Naive thymus-derived CD8-positive, alpha-beta T cell (primary cell): ENCODE measurements at regions not wholly inside any gene's neighbourhood (a gene's known extent, or its start where the extent isn't known, plus 50 kb on each side); places are given as distances from the start of the nearest gene placed in this dataset.
A peak's percentile ranks its signal among the peaks of the same experiment; 100 is the strongest.
"Not testable (repeated sequence)": the region's sequence is repeated elsewhere in the genome, so short reads cannot be mapped to it uniquely, and the experiment has no call there.

Experiments used
- ATAC-seq, 2 donors: fragments of 150-1000 bp; cut with Tn5 transposase in 1 of 2; sonication (Bioruptor Pico), chemical (Tn5 transposase) in 1 of 2; 1 replicate in 1 of 2; 2 replicates in 1 of 2; pipeline ENCODE4 v1.10.0; 2021; ENCODE audit warnings: mild to moderate bottlenecking in 2 of 2, moderate library complexity in 2 of 2
- POLR2A ChIA-PET: fragments of 350-600 bp; sonication (Branson Sonifier 250); formaldehyde crosslinking; loops from one replicate; lab custom pipeline; 2021; ENCODE audit warnings: antibody characterized with exemption; lab: Charles Lee
- DNase-seq, 10 donors: peaks; one replicate each; pipeline versions ENCODE4 v3.0.0 to v3.0.0-alpha.2; 2020 to 2022
- H3K27ac Mint-ChIP-seq, 10 donors: one replicate each; pipeline ENCODE4 v1.8.0; 2020 to 2022; ENCODE audit warnings: mild to moderate bottlenecking in 10 of 10, mixed read lengths in 10 of 10, moderate library complexity in 4 of 10, inconsistent platforms in 1 of 10
- H3K27me3 Mint-ChIP-seq, 5 donors: one replicate each; pipeline ENCODE4 v1.8.0; 2021 to 2022; ENCODE audit warnings: mixed read lengths in 5 of 5
- H3K36me3 Mint-ChIP-seq, 3 donors: one replicate each; pipeline ENCODE4 v1.8.0; 2020 to 2022; ENCODE audit warnings: mixed read lengths in 3 of 3, mild to moderate bottlenecking in 2 of 3, inconsistent platforms in 1 of 3
- H3K4me1 Mint-ChIP-seq, 4 donors: one replicate each; pipeline ENCODE4 v1.8.0; 2021 to 2022; ENCODE audit warnings: mixed read lengths in 4 of 4
- H3K4me3 Mint-ChIP-seq, 10 donors: one replicate each; pipeline ENCODE4 v1.8.0; 2020 to 2022; ENCODE audit warnings: mild to moderate bottlenecking in 10 of 10, mixed read lengths in 10 of 10, moderate library complexity in 6 of 10, inconsistent platforms in 1 of 10
- H3K9me3 Mint-ChIP-seq, 9 donors: one replicate each; pipeline ENCODE4 v1.8.0; 2020 to 2022; ENCODE audit warnings: mixed read lengths in 9 of 9, mild to moderate bottlenecking in 3 of 9, inconsistent platforms in 1 of 9, moderate library complexity in 1 of 9

GRCh38 chr6:84569882-84570281, 194.5 kb downstream of the TBX18 start:
- Mint-ChIP-seq H3K36me3 (peaks cover 0 to 8% (median 0%) of the 10 kb centered on the region in 3 donors), H3K9me3 (peaks cover 0 to 25% (median 6%) of the 10 kb centered on the region in 9 donors), H3K4me1 (no peaks in the 10 kb centered on the region), H3K4me3 (no peak overlapping the region), H3K27ac (no peak overlapping the region), H3K27me3 (peaks cover 0 to 4% (median 0%) of the 10 kb centered on the region in 5 donors)
- ATAC-seq, result no peak
- DNase-seq, result no peak
- POLR2A ChIA-PET, result no interaction called here

GRCh38 chr6:84568971-84569370, 195.4 kb downstream of the TBX18 start:
- ATAC-seq (no peak), DNase-seq (no peak)
- peaks cover 0 to 34% (median 8%) of the 10 kb centered on the region in 9 donors for H3K9me3 Mint-ChIP-seq
- peaks cover 0 to 8% (median 0%) of the 10 kb centered on the region in 3 donors for H3K36me3 Mint-ChIP-seq
- H3K27me3 Mint-ChIP-seq, result peaks cover 0 to 4% (median 0%) of the 10 kb centered on the region in 5 donors
- POLR2A ChIA-PET, result no interaction called here
- H3K4me1 Mint-ChIP-seq, result no peaks in the 10 kb centered on the region
- no peak overlapping the region for H3K27ac Mint-ChIP-seq
- H3K4me3 Mint-ChIP-seq, result no peak overlapping the region

GRCh38 chr6:84565718-84566117, 198.7 kb downstream of the TBX18 start:
- H3K27me3 Mint-ChIP-seq, H3K27ac Mint-ChIP-seq, DNase-seq, POLR2A ChIA-PET, H3K4me1 Mint-ChIP-seq, H3K36me3 Mint-ChIP-seq, ATAC-seq: not testable (repeated sequence)
- H3K4me3 Mint-ChIP-seq, result peak overlapping the region in 1 of 10 donors; percentile 54
- peaks cover 0 to 41% (median 8%) of the 10 kb centered on the region in 9 donors for H3K9me3 Mint-ChIP-seq

- no peak for ATAC-seq
- peaks cover 0 to 24% (median 5%) of the 10 kb centered on the region in 9 donors for H3K9me3 Mint-ChIP-seq
- no peak overlapping the region for H3K4me3 Mint-ChIP-seq
- no peaks in the 10 kb centered on the region for H3K36me3 Mint-ChIP-seq
- DNase-seq, result no peak
- no peaks in the 10 kb centered on the region for H3K4me1 Mint-ChIP-seq
- no peak overlapping the region for H3K27ac Mint-ChIP-seq
- peaks cover 0 to 3% (median 0%) of the 10 kb centered on the region in 5 donors for H3K27me3 Mint-ChIP-seq
- POLR2A ChIA-PET, result no interaction called here
These were observed 203.7 kb downstream of the TBX18 start for GRCh38 chr6:84560436-84561390.

GRCh38 chr6:84556541-84557335, 207.7 kb downstream of the TBX18 start:
- H3K27ac Mint-ChIP-seq, result no peak overlapping the region
- H3K4me1 Mint-ChIP-seq, result no peaks in the 10 kb centered on the region
- H3K4me3 Mint-ChIP-seq, result no peak overlapping the region
- peaks cover 0 to 21% (median 3%) of the 10 kb centered on the region in 9 donors for H3K9me3 Mint-ChIP-seq
- no peaks in the 10 kb centered on the region for H3K36me3 Mint-ChIP-seq
- POLR2A ChIA-PET, result no interaction called here
- ATAC-seq (no peak), DNase-seq (no peak)
- H3K27me3 Mint-ChIP-seq, result peaks cover 0 to 3% (median 0%) of the 10 kb centered on the region in 5 donors

- Mint-ChIP-seq H3K36me3 (no peaks in the 10 kb centered on the region), H3K9me3 (peaks cover 0 to 23% (median 8%) of the 10 kb centered on the region in 9 donors), H3K27ac (no peak overlapping the region), H3K4me1 (peaks cover 0 to 3% (median 0%) of the 10 kb centered on the region in 4 donors), H3K4me3 (no peak overlapping the region), H3K27me3 (peaks cover 0 to 5% (median 0%) of the 10 kb centered on the region in 5 donors)
- POLR2A ChIA-PET, result no interaction called here
- ATAC-seq, result no peak
- DNase-seq, result no peak
These were observed 209.7 kb downstream of the TBX18 start for GRCh38 chr6:84554706-84555105.

- Mint-ChIP-seq H3K36me3 (no peaks in the 10 kb centered on the region), H3K27ac (no peak overlapping the region), H3K9me3 (peaks cover 0 to 23% (median 8%) of the 10 kb centered on the region in 9 donors), H3K4me3 (no peak overlapping the region), H3K4me1 (peaks cover 0 to 3% (median 0%) of the 10 kb centered on the region in 4 donors), H3K27me3 (peaks cover 0 to 5% (median 0%) of the 10 kb centered on the region in 5 donors)
- DNase-seq (no peak), ATAC-seq (no peak)
- POLR2A ChIA-PET, result no interaction called here
These were observed 210.3 kb downstream of the TBX18 start for GRCh38 chr6:84554074-84554473.

- Mint-ChIP-seq H3K27me3 (peaks cover 0 to 5% (median 0%) of the 10 kb centered on the region in 5 donors), H3K4me3 (no peak overlapping the region), H3K9me3 (peaks cover 0 to 23% (median 6%) of the 10 kb centered on the region in 9 donors), H3K27ac (no peak overlapping the region), H3K36me3 (no peaks in the 10 kb centered on the region), H3K4me1 (peaks cover 0 to 3% (median 0%) of the 10 kb centered on the region in 4 donors)
- POLR2A ChIA-PET, result no interaction called here
- DNase-seq (no peak), ATAC-seq (no peak)
These were observed 210.9 kb downstream of the TBX18 start for GRCh38 chr6:84553527-84553926.

GRCh38 chr6:84551797-84552196, 212.6 kb downstream of the TBX18 start:
- Mint-ChIP-seq H3K4me3 (no peak overlapping the region), H3K9me3 (peaks cover 0 to 27% (median 6%) of the 10 kb centered on the region in 9 donors), H3K4me1 (peaks cover 0 to 3% (median 0%) of the 10 kb centered on the region in 4 donors), H3K36me3 (no peaks in the 10 kb centered on the region), H3K27ac (no peak overlapping the region), H3K27me3 (peaks cover 0 to 5% (median 0%) of the 10 kb centered on the region in 5 donors)
- DNase-seq (no peak), ATAC-seq (no peak)
- POLR2A ChIA-PET, result no interaction called here

GRCh38 chr6:84549917-84550316, 214.5 kb downstream of the TBX18 start:
- H3K36me3 Mint-ChIP-seq, result no peaks in the 10 kb centered on the region
- peaks cover 0 to 3% (median 0%) of the 10 kb centered on the region in 4 donors for H3K4me1 Mint-ChIP-seq
- DNase-seq, result no peak
- H3K27ac Mint-ChIP-seq, result no peak overlapping the region
- H3K27me3 Mint-ChIP-seq, result peaks cover 0 to 5% (median 0%) of the 10 kb centered on the region in 5 donors
- H3K4me3 Mint-ChIP-seq, result no peak overlapping the region
- H3K9me3 Mint-ChIP-seq, result peaks cover 0 to 27% (median 6%) of the 10 kb centered on the region in 9 donors
- POLR2A ChIA-PET, result no interaction called here
- no peak for ATAC-seq

- H3K9me3 Mint-ChIP-seq, result peaks cover 0 to 29% (median 8%) of the 10 kb centered on the region in 9 donors
- no peaks in the 10 kb centered on the region for H3K36me3 Mint-ChIP-seq
- no peak overlapping the region for H3K4me3 Mint-ChIP-seq
- peaks cover 0 to 5% (median 0%) of the 10 kb centered on the region in 5 donors for H3K27me3 Mint-ChIP-seq
- POLR2A ChIA-PET, result no interaction called here
- ATAC-seq, result no peak
- no peak overlapping the region for H3K27ac Mint-ChIP-seq
- H3K4me1 Mint-ChIP-seq, result peaks cover 0 to 3% (median 0%) of the 10 kb centered on the region in 4 donors
- DNase-seq, result no peak
These were observed 217.0 kb downstream of the TBX18 start for GRCh38 chr6:84547341-84547801.

- Mint-ChIP-seq H3K36me3 (no peaks in the 10 kb centered on the region), H3K27me3 (peaks cover 0 to 3% (median 0%) of the 10 kb centered on the region in 5 donors)
- POLR2A ChIA-PET, result no interaction called here
These were observed 217.9 kb downstream of the TBX18 start for GRCh38 chr6:84546427-84546914.

More at GRCh38 chr6:84546427-84546914, 217.9 kb downstream of the TBX18 start:
- ATAC-seq (no peak), DNase-seq (no peak)
- peaks cover 0 to 1% (median 0%) of the 10 kb centered on the region in 4 donors for H3K4me1 Mint-ChIP-seq
- H3K4me3 Mint-ChIP-seq, result no peak overlapping the region
- peaks cover 2 to 33% (median 6%) of the 10 kb centered on the region in 9 donors for H3K9me3 Mint-ChIP-seq
- no peak overlapping the region for H3K27ac Mint-ChIP-seq
